Loucy (cell line): ENCODE measurements at regions not wholly inside any gene's neighbourhood (a gene's known extent, or its start where the extent isn't known, plus 50 kb on each side); places are given as distances from the start of the nearest gene placed in this dataset.

ENCODE experiments used
- H2AFZ ChIP-seq: fragments of 200-600 bp; sonication (generic); 2 replicates; pipeline ENCODE4 v1.6.0; 2016; ENCODE audit warnings: antibody characterized with exemption, mild to moderate bottlenecking, low read length, moderate library complexity
- H3F3A ChIP-seq: fragments of 200-600 bp; 2 replicates; pipeline ENCODE4 v1.6.0; 2016; ENCODE audit warnings: antibody characterized with exemption, low read depth, mild to moderate bottlenecking
- H3K27me3 ChIP-seq: fragments of 200-600 bp; sonication (generic); 2 replicates; pipeline ENCODE4 v1.6.1; 2014; ENCODE audit warnings: low read length, mild to moderate bottlenecking; ENCODE audit not compliant: insufficient read depth, poor library complexity, severe bottlenecking
- H3K36me3 ChIP-seq: fragments of 200-600 bp; sonication (generic); 2 replicates; pipeline ENCODE4 v1.6.1; 2016; ENCODE audit warnings: low read length; ENCODE audit not compliant: insufficient read depth
- H3K4me1 ChIP-seq: fragments of 200-600 bp; sonication (generic); 2 replicates; pipeline ENCODE4 v1.5.1; 2014; ENCODE audit warnings: low read length, mild to moderate bottlenecking; ENCODE audit not compliant: insufficient read depth, poor library complexity, severe bottlenecking
- H3K4me2 ChIP-seq: fragments of 200-600 bp; sonication (generic); 2 replicates; pipeline ENCODE4 v1.6.0; 2014; ENCODE audit warnings: antibody characterized with exemption, low read length, low read depth, mild to moderate bottlenecking; ENCODE audit not compliant: poor library complexity, severe bottlenecking
- H3K4me3 ChIP-seq: fragments of 200-600 bp; sonication (generic); 2 replicates; pipeline ENCODE4 v1.5.1; 2014; ENCODE audit warnings: low read length, mild to moderate bottlenecking, mixed read lengths; ENCODE audit not compliant: poor library complexity, severe bottlenecking
- H3K79me2 ChIP-seq: fragments of 200-600 bp; sonication (generic); 2 replicates; pipeline ENCODE4 v1.6.1; 2014; ENCODE audit warnings: low read length; ENCODE audit not compliant: insufficient read depth
- H3K9ac ChIP-seq: fragments of 200-600 bp; sonication (generic); 2 replicates; pipeline ENCODE4 v1.6.0; 2014; ENCODE audit warnings: mild to moderate bottlenecking, low read depth, low read length, moderate library complexity; ENCODE audit not compliant: poor library complexity, severe bottlenecking
- H3K9me2 ChIP-seq: fragments of 200-600 bp; sonication (generic); replicated peaks from 2 replicates; pipeline ENCODE4 v1.6.1; 2016; ENCODE audit warnings: low read depth, low read length, mixed read lengths
- H3K9me3 ChIP-seq: fragments of 200-600 bp; sonication (generic); 2 replicates; pipeline ENCODE4 v1.6.1; 2014; ENCODE audit warnings: mild to moderate bottlenecking, antibody characterized with exemption, low read length, low read depth; ENCODE audit not compliant: insufficient read depth
- H4K20me1 ChIP-seq: fragments of 200-600 bp; sonication (generic); 2 replicates; pipeline ENCODE4 v1.6.0; 2014; ENCODE audit warnings: antibody characterized with exemption, low read length, mild to moderate bottlenecking; ENCODE audit not compliant: insufficient read depth, poor library complexity, severe bottlenecking
- EZH2phosphoT487 ChIP-seq: fragments of 200-600 bp; IDR thresholded peaks from 2 replicates; pipeline ENCODE4 v1.6.1; 2018; ENCODE audit warnings: antibody characterized with exemption, mild to moderate bottlenecking, moderate library complexity, borderline replicate concordance
- TF ChIP-seq, protein P1 (sequence below): fragments of 200-600 bp; sonication (generic); conservative IDR thresholded peaks from 2 replicates; pipeline ENCODE4 v1.5.1; 2014; ENCODE audit warnings: mild to moderate bottlenecking, antibody characterized with exemption, low read length

DNA sequence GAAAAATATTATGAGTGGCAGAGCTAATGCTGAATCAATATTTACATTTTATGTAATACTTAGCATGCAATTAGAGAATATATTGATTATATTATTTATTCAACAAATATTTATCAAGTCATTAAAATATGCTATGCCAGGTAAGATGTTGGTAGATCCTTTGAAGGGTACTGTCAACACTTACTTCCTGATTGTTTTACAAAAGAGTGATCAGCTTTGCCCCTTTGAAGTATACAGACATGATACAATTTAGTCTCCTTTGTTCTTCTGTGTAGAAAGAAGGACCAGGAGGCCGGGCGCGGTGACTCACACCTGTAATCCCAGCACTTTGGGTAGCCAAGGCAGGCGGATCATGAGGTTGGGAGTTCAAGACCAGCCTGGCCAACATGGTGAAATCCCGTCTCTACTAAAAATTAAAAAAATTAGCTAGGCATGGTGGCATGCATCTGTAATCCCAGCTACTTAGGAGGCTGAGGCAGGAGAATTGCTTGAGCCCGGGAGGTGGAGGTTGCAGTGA, 73.9 kb upstream of the IFNG-AS1 start:
- Histone ChIP-seq H3K9me3 (no peaks in the 10 kb centered on the region), H3K79me2 (no peaks in the 10 kb centered on the region), H2AFZ (no peak overlapping the region), H3K9ac (no peak overlapping the region), H3K36me3 (no peaks in the 10 kb centered on the region), H3K27me3 (no peaks in the 10 kb centered on the region), H3K4me1 (no peaks in the 10 kb centered on the region), H3K9me2 (no peaks in the 10 kb centered on the region), H4K20me1 (no peaks in the 10 kb centered on the region), H3F3A (no peaks in the 10 kb centered on the region), H3K4me3 (no peak overlapping the region), H3K4me2 (no peak overlapping the region)
- TF ChIP-seq, protein P1, sequence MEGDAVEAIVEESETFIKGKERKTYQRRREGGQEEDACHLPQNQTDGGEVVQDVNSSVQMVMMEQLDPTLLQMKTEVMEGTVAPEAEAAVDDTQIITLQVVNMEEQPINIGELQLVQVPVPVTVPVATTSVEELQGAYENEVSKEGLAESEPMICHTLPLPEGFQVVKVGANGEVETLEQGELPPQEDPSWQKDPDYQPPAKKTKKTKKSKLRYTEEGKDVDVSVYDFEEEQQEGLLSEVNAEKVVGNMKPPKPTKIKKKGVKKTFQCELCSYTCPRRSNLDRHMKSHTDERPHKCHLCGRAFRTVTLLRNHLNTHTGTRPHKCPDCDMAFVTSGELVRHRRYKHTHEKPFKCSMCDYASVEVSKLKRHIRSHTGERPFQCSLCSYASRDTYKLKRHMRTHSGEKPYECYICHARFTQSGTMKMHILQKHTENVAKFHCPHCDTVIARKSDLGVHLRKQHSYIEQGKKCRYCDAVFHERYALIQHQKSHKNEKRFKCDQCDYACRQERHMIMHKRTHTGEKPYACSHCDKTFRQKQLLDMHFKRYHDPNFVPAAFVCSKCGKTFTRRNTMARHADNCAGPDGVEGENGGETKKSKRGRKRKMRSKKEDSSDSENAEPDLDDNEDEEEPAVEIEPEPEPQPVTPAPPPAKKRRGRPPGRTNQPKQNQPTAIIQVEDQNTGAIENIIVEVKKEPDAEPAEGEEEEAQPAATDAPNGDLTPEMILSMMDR = no peak
- no peak for TF ChIP-seq EZH2phosphoT487

DNA sequence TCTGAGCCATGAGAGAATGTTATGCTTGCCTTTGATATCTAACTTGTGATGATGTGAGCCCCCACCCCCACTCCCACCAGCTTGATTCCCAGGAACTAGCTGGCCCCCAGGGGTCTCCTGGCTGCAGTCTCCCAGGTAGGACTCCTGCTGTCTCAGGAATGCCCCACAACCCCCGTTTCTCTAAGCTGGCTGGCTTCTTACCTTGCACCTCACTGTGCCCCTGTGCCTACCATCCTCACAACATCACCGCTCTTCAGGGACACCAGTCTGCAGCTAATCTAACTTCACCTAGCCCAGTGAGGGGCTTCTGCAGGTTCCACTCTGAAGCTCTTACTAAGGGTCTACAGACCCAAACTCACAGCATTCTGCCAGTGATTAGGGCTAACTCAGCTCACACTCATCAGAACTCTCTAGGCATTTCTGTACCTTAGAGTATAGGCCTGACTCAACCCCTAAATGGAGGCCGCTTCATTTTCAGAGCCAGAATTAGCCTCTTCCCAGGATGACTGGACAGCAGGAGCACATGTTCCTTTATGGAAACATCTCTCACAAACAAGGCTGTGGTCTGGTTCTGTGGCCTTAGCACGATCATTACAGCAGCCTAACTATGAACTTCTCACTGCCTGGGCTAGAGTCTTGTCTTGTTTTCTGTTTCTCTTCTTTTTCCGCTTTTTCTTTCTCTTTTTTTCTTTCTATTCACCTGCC, 72.8 kb upstream of the IFNG-AS1 start:
- Histone ChIP-seq H3K4me1 (no peaks in the 10 kb centered on the region), H3K9ac (no peak overlapping the region), H4K20me1 (no peaks in the 10 kb centered on the region), H3K9me2 (no peaks in the 10 kb centered on the region), H2AFZ (no peak overlapping the region), H3K79me2 (no peaks in the 10 kb centered on the region), H3K27me3 (no peaks in the 10 kb centered on the region), H3K4me2 (no peak overlapping the region), H3K4me3 (no peak overlapping the region), H3K36me3 (no peaks in the 10 kb centered on the region), H3K9me3 (no peaks in the 10 kb centered on the region), H3F3A (no peaks in the 10 kb centered on the region)
- no peak for TF ChIP-seq EZH2phosphoT487
- TF ChIP-seq, protein P1 = no peak

DNA sequence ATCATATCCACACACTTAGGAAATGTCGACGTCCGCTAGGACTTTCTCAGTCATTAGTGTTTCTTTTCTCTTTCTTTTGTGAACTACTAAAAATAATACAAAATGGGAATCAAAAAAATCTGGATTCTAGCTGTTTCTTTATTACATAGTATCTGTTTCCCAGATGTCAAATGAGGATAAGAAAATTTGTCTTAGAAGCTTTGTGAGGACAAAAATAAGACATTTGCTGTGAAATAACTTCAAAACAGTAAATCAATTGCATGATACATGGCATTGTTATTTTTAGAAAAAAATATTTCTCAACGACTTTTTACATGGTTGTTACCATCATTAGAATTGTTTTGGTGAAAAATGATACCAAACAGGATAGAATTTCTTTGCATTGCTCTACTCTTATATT, 71.4 kb upstream of the IFNG-AS1 start:
- H3K4me3 ChIP-seq = no peak overlapping the region
- no peaks in the 10 kb centered on the region for H3K9me3 ChIP-seq
- TF ChIP-seq EZH2phosphoT487 = no peak
- TF ChIP-seq, protein P1 = no peak
- no peaks in the 10 kb centered on the region for H3K79me2 ChIP-seq
- no peaks in the 10 kb centered on the region for H3K4me1 ChIP-seq
- no peaks in the 10 kb centered on the region for H3K27me3 ChIP-seq
- no peak overlapping the region for H3K4me2 ChIP-seq
- no peaks in the 10 kb centered on the region for H4K20me1 ChIP-seq
- no peak overlapping the region for H2AFZ ChIP-seq
- H3K9me2 ChIP-seq = no peaks in the 10 kb centered on the region
- no peaks in the 10 kb centered on the region for H3F3A ChIP-seq
- H3K9ac ChIP-seq = no peak overlapping the region
- no peaks in the 10 kb centered on the region for H3K36me3 ChIP-seq
